Liver (tissue), 8 donors: ENCODE measurements at regions not wholly inside any gene's neighbourhood (a gene's known extent, or its start where the extent isn't known, plus 50 kb on each side); places are given as distances from the start of the nearest gene placed in this dataset.

Source experiments
- DNase-seq: peaks from one replicate; pipeline ENCODE4 v3.0.0-alpha.2; 2017; ENCODE audit warnings: low spot score
- H3K27ac ChIP-seq, 2 donors: one replicate each; pipeline ENCODE4 v1.7.0; 2013; ENCODE audit warnings: inconsistent platforms in 2 of 2, low read length in 2 of 2, control low read depth in 1 of 2, low read depth in 1 of 2, mild to moderate bottlenecking in 1 of 2
- H3K27me3 ChIP-seq, 4 donors: one replicate each; pipeline versions ENCODE4 v1.6.1 to v1.7.0; 2013; ENCODE audit warnings: low read length in 3 of 4, inconsistent platforms in 1 of 4, mild to moderate bottlenecking in 1 of 4, moderate library complexity in 1 of 4; ENCODE audit not compliant: control insufficient read depth in 4 of 4, insufficient read depth in 4 of 4
- H3K36me3 ChIP-seq, 4 donors: one replicate each; pipeline versions ENCODE4 v1.6.1 to v1.7.0; 2013; ENCODE audit warnings: low read length in 3 of 4, mild to moderate bottlenecking in 3 of 4, low read depth in 1 of 4, moderate library complexity in 1 of 4; ENCODE audit not compliant: control insufficient read depth in 4 of 4, insufficient read depth in 3 of 4
- H3K4me1 ChIP-seq, 4 donors: one replicate each; pipeline versions ENCODE4 v1.6.1 to v1.7.0; 2013; ENCODE audit warnings: low read length in 3 of 4, mild to moderate bottlenecking in 3 of 4, moderate library complexity in 1 of 4; ENCODE audit not compliant: control insufficient read depth in 4 of 4, insufficient read depth in 4 of 4
- H3K4me3 ChIP-seq, 3 donors: one replicate each; pipeline versions ENCODE4 v1.6.1 to v1.7.0; 2013; ENCODE audit warnings: low read length in 3 of 3, control low read depth in 1 of 3, low read depth in 1 of 3, mild to moderate bottlenecking in 1 of 3
- H3K9ac ChIP-seq, 2 donors: one replicate each; pipeline ENCODE4 v1.7.0; 2013; ENCODE audit warnings: low read length in 2 of 2, mild to moderate bottlenecking in 2 of 2, moderate library complexity in 2 of 2, control low read depth in 1 of 2, low read depth in 1 of 2
- H3K9me3 ChIP-seq, 4 donors: one replicate each; pipeline versions ENCODE4 v1.6.1 to v1.7.0; 2013; ENCODE audit warnings: low read length in 3 of 4; ENCODE audit not compliant: control insufficient read depth in 4 of 4
- CTCF ChIP-seq: fragments of 150-350 bp; IDR thresholded peaks from 2 replicates; pipeline ENCODE4 v1.5.1; 2017; ENCODE audit warnings: improper control_type of control experiment, low read depth, low read length; ENCODE audit not compliant: missing input control
- EGR1 ChIP-seq, 2 donors: IDR thresholded peaks; 2 replicates each; pipeline ENCODE4 v1.6.1; 2016 to 2018; ENCODE audit warnings: antibody characterized with exemption in 2 of 2, low read depth in 2 of 2
- FOXA1 ChIP-seq: IDR thresholded peaks from 2 replicates; pipeline ENCODE4 v1.6.1; 2016; ENCODE audit warnings: antibody characterized with exemption
- FOXA2 ChIP-seq: IDR thresholded peaks from 2 replicates; pipeline ENCODE4 v1.6.1; 2016; ENCODE audit warnings: antibody characterized with exemption
- GABPA ChIP-seq, 2 donors: IDR thresholded peaks in 1 of 2; conservative IDR thresholded peaks in 1 of 2; 2 replicates each; pipeline ENCODE4 v1.6.1; 2016; ENCODE audit warnings: antibody characterized with exemption in 2 of 2, mild to moderate bottlenecking in 1 of 2, moderate library complexity in 1 of 2
- HNF4A ChIP-seq, 2 donors: conservative IDR thresholded peaks; 2 replicates each; pipeline ENCODE4 v1.6.1; 2016; ENCODE audit warnings: antibody characterized with exemption in 2 of 2, mild to moderate bottlenecking in 2 of 2
- HNF4G ChIP-seq: IDR thresholded peaks from 2 replicates; pipeline ENCODE4 v1.6.1; 2016; ENCODE audit warnings: antibody characterized with exemption
- JUND ChIP-seq, 2 donors: IDR thresholded peaks; 2 replicates each; pipeline ENCODE4 v1.6.1; 2016; ENCODE audit warnings: antibody characterized with exemption in 2 of 2
- MAX ChIP-seq: IDR thresholded peaks from 2 replicates; pipeline ENCODE4 v1.6.1; 2016; ENCODE audit warnings: antibody characterized with exemption
- RAD21 ChIP-seq, 2 donors: IDR thresholded peaks; 2 replicates each; pipeline ENCODE4 v1.6.1; 2016; ENCODE audit warnings: antibody characterized with exemption in 2 of 2, mild to moderate bottlenecking in 2 of 2
- RXRA ChIP-seq, 2 donors: IDR thresholded peaks; 2 replicates each; pipeline ENCODE4 v1.6.1; 2017 to 2018; ENCODE audit warnings: antibody characterized with exemption in 2 of 2, mild to moderate bottlenecking in 1 of 2
- SP1 ChIP-seq: IDR thresholded peaks from 2 replicates; pipeline ENCODE4 v1.6.1; 2018; ENCODE audit warnings: antibody characterized with exemption, mild to moderate bottlenecking
- TAF1 ChIP-seq: conservative IDR thresholded peaks from 2 replicates; pipeline ENCODE4 v1.6.1; 2016; ENCODE audit warnings: antibody characterized with exemption, mild to moderate bottlenecking
- YY1 ChIP-seq: IDR thresholded peaks from 2 replicates; pipeline ENCODE4 v1.6.1; 2016; ENCODE audit warnings: antibody characterized with exemption, mild to moderate bottlenecking
- ZBTB33 ChIP-seq: IDR thresholded peaks from 2 replicates; pipeline ENCODE4 v1.6.1; 2016; ENCODE audit warnings: antibody characterized with exemption
- WGBS: extraction: QIAGEN DNeasy Blood & Tissue Kit; methylation state at CpG from one replicate; pipeline ENCODE4 v1.1.7; 2013; 5-methylcytosine and 5-hydroxymethylcytosine counted together
- donor health status: healthy.
- donor health status: healthy.
- donor health status: healthy.
- donor health status: healthy.
- donor health status: healthy.

DNA sequence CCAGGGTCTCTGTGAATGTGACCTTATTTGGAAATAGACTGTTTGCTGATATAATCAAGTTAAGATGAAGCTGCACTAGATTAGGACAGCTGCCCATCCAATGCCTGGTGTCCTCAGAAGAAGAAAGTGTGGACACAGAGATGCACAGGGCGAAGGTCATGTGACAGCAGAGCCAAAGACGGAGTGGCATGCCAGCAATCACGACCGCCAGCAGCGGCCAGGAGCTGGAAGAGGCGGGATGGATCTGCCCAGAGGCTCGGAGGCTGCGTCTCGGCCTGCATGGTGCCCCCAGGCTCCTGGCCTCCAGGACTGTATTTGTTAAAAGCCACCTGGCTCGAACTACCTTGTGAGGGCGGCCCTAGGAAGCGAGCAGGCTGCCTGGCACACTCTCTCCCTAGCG is 76.5 kb downstream of the RFLNA start (continued):
- TF ChIP-seq FOXA2 (no peak), RAD21 (IDR thresholded peaks at IDR 0.05) (no peak)

DNA sequence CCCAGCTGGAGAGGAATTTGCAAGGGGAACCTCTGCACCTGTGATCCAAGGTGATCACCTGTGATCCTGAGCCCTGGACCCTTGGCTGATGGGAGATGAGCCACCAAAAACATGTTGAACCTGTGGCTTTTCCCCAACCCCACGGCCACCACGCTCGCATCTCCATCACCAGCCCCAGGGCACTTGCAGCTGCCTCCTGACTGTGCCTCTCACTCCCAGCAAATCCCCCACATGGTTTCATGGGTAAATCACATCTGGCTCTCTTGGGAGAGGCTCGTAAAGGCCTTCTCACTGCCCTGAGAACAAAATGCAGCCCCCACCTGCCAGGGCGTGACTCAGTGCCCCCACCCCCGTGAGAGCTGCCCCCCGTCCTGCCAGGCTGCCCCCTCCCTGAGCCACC is 76.0 kb downstream of the RFLNA start:
- WGBS, result 87% methylated on average over 7 of the region's 7 CpGs
- DNase-seq, result no peak
- Histone ChIP-seq H3K9ac (no peak overlapping the region), H3K36me3 (peaks cover 0 to 9% (median 5%) of the 10 kb centered on the region in 4 donors), H3K4me3 (no peak overlapping the region), H3K27ac (peak overlapping the region; percentile 49 to 77), H3K4me1 (peaks cover 30 to 66% (median 54%) of the 10 kb centered on the region in 4 donors), H3K9me3 (no peaks in the 10 kb centered on the region), H3K27me3 (no peaks in the 10 kb centered on the region)
- TF ChIP-seq FOXA2 (no peak), GABPA (IDR thresholded peaks at IDR 0.05 in 1 of 2, conservative IDR thresholded peaks at IDR 0.05 in 1 of 2) (no peak), YY1 (no peak), CTCF (no peak), HNF4G (no peak), SP1 (no peak), FOXA1 (no peak), MAX (no peak), RXRA (IDR thresholded peaks at IDR 0.05) (no peak), JUND (IDR thresholded peaks at IDR 0.05) (no peak), TAF1 (no peak)

DNA sequence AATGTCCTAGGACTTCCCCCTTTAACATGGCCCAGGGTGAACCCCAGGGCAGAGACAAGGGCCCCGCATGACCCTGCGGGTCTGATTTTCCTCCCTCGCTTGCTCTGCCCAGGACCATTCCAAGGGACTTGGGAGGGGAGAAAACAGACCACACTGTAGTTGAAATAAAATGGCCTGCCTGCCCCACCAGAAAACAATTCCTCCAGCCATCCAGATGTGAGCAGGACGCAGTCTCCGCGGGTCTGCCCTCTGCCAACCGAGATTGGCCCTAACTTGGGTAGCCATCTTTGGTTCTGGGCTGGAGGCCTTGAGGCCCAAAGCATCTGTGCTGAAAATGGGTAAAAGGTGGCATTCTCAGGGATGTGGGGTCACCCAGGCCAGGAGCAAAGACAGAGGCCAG is 75.5 kb downstream of the RFLNA start:
- TF ChIP-seq RAD21 (IDR thresholded peaks at IDR 0.05), result no peak
- no peak for TF ChIP-seq GABPA (IDR thresholded peaks at IDR 0.05 in 1 of 2, conservative IDR thresholded peaks at IDR 0.05 in 1 of 2)
- TF ChIP-seq HNF4A (conservative IDR thresholded peaks at IDR 0.05), result no peak
- no peak for TF ChIP-seq YY1
- TF ChIP-seq ZBTB33, result no peak
- TF ChIP-seq CTCF, result no peak
- no peak for TF ChIP-seq EGR1 (IDR thresholded peaks at IDR 0.05; ENCODE audit: low read depth in 2 of 2)
- TF ChIP-seq SP1, result no peak
- no peak for TF ChIP-seq JUND (IDR thresholded peaks at IDR 0.05)
- Histone ChIP-seq H3K9me3 (no peaks in the 10 kb centered on the region), H3K4me1 (peaks cover 30 to 64% (median 52%) of the 10 kb centered on the region in 4 donors), H3K36me3 (peaks cover 0 to 9% (median 5%) of the 10 kb centered on the region in 4 donors), H3K9ac (no peak overlapping the region), H3K27me3 (no peaks in the 10 kb centered on the region), H3K4me3 (no peak overlapping the region), H3K27ac (peak overlapping the region; percentile 49 to 77)
- WGBS, result 90% methylated on average over 7 of the region's 7 CpGs
- no peak for DNase-seq
